ENCODE measurements at regions not wholly inside any gene's neighbourhood (a gene's known extent, or its start where the extent isn't known, plus 50 kb on each side); places are given as distances from the start of the nearest gene placed in this dataset.

- Histone ChIP-seq H3K36me3 (ENCODE audit: insufficient read depth, low read length) (no peaks in the 10 kb centered on the region), H2AFZ (ENCODE audit: low read depth, low read length) (no peak overlapping the region), H3K4me3 (ENCODE audit: low read length) (no peak overlapping the region), H3K9me3 (ENCODE audit: low read length) (peaks cover 3% of the 10 kb centered on the region), H3K4me1 (ENCODE audit: insufficient read depth, low read length) (no peaks in the 10 kb centered on the region), H3K27me3 (ENCODE audit: insufficient read depth, low read length) (no peaks in the 10 kb centered on the region)
These were observed 108.0 kb upstream of the HAAO start for GRCh38 chr2:42900289-42900891.

- H3K27me3 ChIP-seq (ENCODE audit: insufficient read depth, low read length) = no peaks in the 10 kb centered on the region
- H3K36me3 ChIP-seq (ENCODE audit: insufficient read depth, low read length) = no peaks in the 10 kb centered on the region
- H3K4me1 ChIP-seq (ENCODE audit: insufficient read depth, low read length) = no peaks in the 10 kb centered on the region
- H2AFZ ChIP-seq (ENCODE audit: low read depth, low read length) = no peak overlapping the region
- H3K4me3 ChIP-seq (ENCODE audit: low read length) = no peak overlapping the region
- H3K9me3 ChIP-seq (ENCODE audit: low read length) = peaks cover 3% of the 10 kb centered on the region
These were observed 105.0 kb upstream of the HAAO start for GRCh38 chr2:42897358-42897757.

- no peak overlapping the region for H2AFZ ChIP-seq (ENCODE audit: low read depth, low read length)
- H3K36me3 ChIP-seq (ENCODE audit: insufficient read depth, low read length) = no peaks in the 10 kb centered on the region
- peaks cover 3% of the 10 kb centered on the region for H3K9me3 ChIP-seq (ENCODE audit: low read length)
- no peak overlapping the region for H3K4me3 ChIP-seq (ENCODE audit: low read length)
- H3K27me3 ChIP-seq (ENCODE audit: insufficient read depth, low read length) = no peaks in the 10 kb centered on the region
- no peaks in the 10 kb centered on the region for H3K4me1 ChIP-seq (ENCODE audit: insufficient read depth, low read length)
These were observed 103.4 kb upstream of the HAAO start for GRCh38 chr2:42895791-42896135.

- Histone ChIP-seq H3K4me3 (ENCODE audit: low read length) (no peak overlapping the region), H3K36me3 (ENCODE audit: insufficient read depth, low read length) (no peaks in the 10 kb centered on the region)
These were observed 102.9 kb upstream of the HAAO start for GRCh38 chr2:42895134-42895790.

GRCh38 chr2:42893047-42893758 is 100.8 kb upstream of the HAAO start:
- Histone ChIP-seq H2AFZ (ENCODE audit: low read depth, low read length) (no peak overlapping the region), H3K4me3 (ENCODE audit: low read length) (no peak overlapping the region), H3K36me3 (ENCODE audit: insufficient read depth, low read length) (no peaks in the 10 kb centered on the region), H3K27me3 (ENCODE audit: insufficient read depth, low read length) (no peaks in the 10 kb centered on the region), H3K4me1 (ENCODE audit: insufficient read depth, low read length) (peaks cover 17% of the 10 kb centered on the region), H3K9me3 (ENCODE audit: low read length) (peaks cover 6% of the 10 kb centered on the region)

More at GRCh38 chr2:42895134-42895790, 102.9 kb upstream of the HAAO start:
- H3K9me3 ChIP-seq (ENCODE audit: low read length) = peaks cover 3% of the 10 kb centered on the region
- H3K27me3 ChIP-seq (ENCODE audit: insufficient read depth, low read length) = no peaks in the 10 kb centered on the region
- no peaks in the 10 kb centered on the region for H3K4me1 ChIP-seq (ENCODE audit: insufficient read depth, low read length)
- no peak overlapping the region for H2AFZ ChIP-seq (ENCODE audit: low read depth, low read length)

- H3K27me3 ChIP-seq (ENCODE audit: insufficient read depth, low read length) = no peaks in the 10 kb centered on the region
- peaks cover 25% of the 10 kb centered on the region for H3K4me1 ChIP-seq (ENCODE audit: insufficient read depth, low read length)
- no peak overlapping the region for H3K4me3 ChIP-seq (ENCODE audit: low read length)
- peaks cover 5% of the 10 kb centered on the region for H3K9me3 ChIP-seq (ENCODE audit: low read length)
- no peak overlapping the region for H2AFZ ChIP-seq (ENCODE audit: low read depth, low read length)
- H3K36me3 ChIP-seq (ENCODE audit: insufficient read depth, low read length) = no peaks in the 10 kb centered on the region
These were observed 98.5 kb upstream of the HAAO start for GRCh38 chr2:42890791-42891355.

- Histone ChIP-seq H3K4me3 (ENCODE audit: low read length) (no peak overlapping the region), H3K9me3 (ENCODE audit: low read length) (peaks cover 5% of the 10 kb centered on the region), H2AFZ (ENCODE audit: low read depth, low read length) (no peak overlapping the region), H3K27me3 (ENCODE audit: insufficient read depth, low read length) (no peaks in the 10 kb centered on the region), H3K36me3 (ENCODE audit: insufficient read depth, low read length) (no peaks in the 10 kb centered on the region), H3K4me1 (ENCODE audit: insufficient read depth, low read length) (peaks cover 25% of the 10 kb centered on the region)
These were observed 96.2 kb upstream of the HAAO start for GRCh38 chr2:42888321-42889245.

GRCh38 chr2:42886921-42887320 is 94.5 kb upstream of the HAAO start:
- peaks cover 25% of the 10 kb centered on the region for H3K4me1 ChIP-seq (ENCODE audit: insufficient read depth, low read length)
- no peaks in the 10 kb centered on the region for H3K27me3 ChIP-seq (ENCODE audit: insufficient read depth, low read length)
- H3K9me3 ChIP-seq (ENCODE audit: low read length) = peaks cover 5% of the 10 kb centered on the region
- H3K4me3 ChIP-seq (ENCODE audit: low read length) = no peak overlapping the region
- no peaks in the 10 kb centered on the region for H3K36me3 ChIP-seq (ENCODE audit: insufficient read depth, low read length)
- no peak overlapping the region for H2AFZ ChIP-seq (ENCODE audit: low read depth, low read length)

GRCh38 chr2:42882756-42883155 is 90.4 kb upstream of the HAAO start:
- H3K4me3 ChIP-seq (ENCODE audit: low read length) = no peak overlapping the region

GRCh38 chr2:42881732-42882131 is 89.3 kb upstream of the HAAO start:
- Histone ChIP-seq H2AFZ (ENCODE audit: low read depth, low read length) (no peak overlapping the region), H3K27me3 (ENCODE audit: insufficient read depth, low read length) (no peaks in the 10 kb centered on the region), H3K4me1 (ENCODE audit: insufficient read depth, low read length) (no peaks in the 10 kb centered on the region), H3K9me3 (ENCODE audit: low read length) (no peaks in the 10 kb centered on the region), H3K4me3 (ENCODE audit: low read length) (no peak overlapping the region), H3K36me3 (ENCODE audit: insufficient read depth, low read length) (no peaks in the 10 kb centered on the region)

More at GRCh38 chr2:42882756-42883155, 90.4 kb upstream of the HAAO start:
- Histone ChIP-seq H3K36me3 (ENCODE audit: insufficient read depth, low read length) (no peaks in the 10 kb centered on the region), H3K9me3 (ENCODE audit: low read length) (peaks cover 2% of the 10 kb centered on the region), H3K27me3 (ENCODE audit: insufficient read depth, low read length) (no peaks in the 10 kb centered on the region), H2AFZ (ENCODE audit: low read depth, low read length) (no peak overlapping the region), H3K4me1 (ENCODE audit: insufficient read depth, low read length) (peaks cover 4% of the 10 kb centered on the region)

GRCh38 chr2:42880738-42881690 is 88.6 kb upstream of the HAAO start:
- Histone ChIP-seq H3K36me3 (ENCODE audit: insufficient read depth, low read length) (no peaks in the 10 kb centered on the region), H3K9me3 (ENCODE audit: low read length) (no peaks in the 10 kb centered on the region), H2AFZ (ENCODE audit: low read depth, low read length) (no peak overlapping the region), H3K4me3 (ENCODE audit: low read length) (no peak overlapping the region), H3K27me3 (ENCODE audit: insufficient read depth, low read length) (no peaks in the 10 kb centered on the region), H3K4me1 (ENCODE audit: insufficient read depth, low read length) (no peaks in the 10 kb centered on the region)
